ENCODE measurements at regions not wholly inside any gene's neighbourhood (a gene's known extent, or its start where the extent isn't known, plus 50 kb on each side); places are given as distances from the start of the nearest gene placed in this dataset.

- Mint-ChIP-seq H3K36me3 (no peaks in the 10 kb centered on the region), H3K4me3 (no peak overlapping the region), H3K4me1 (peaks cover 22% of the 10 kb centered on the region), H3K27me3 (ENCODE audit: insufficient read depth, low read depth) (peaks cover 3% of the 10 kb centered on the region), H3K27ac (no peak overlapping the region), H3K9me3 (no peaks in the 10 kb centered on the region)
- no peaks in the 10 kb centered on the region for H3F3A ChIP-seq (ENCODE audit: low read depth)
- no peaks in the 10 kb centered on the region for H3K79me2 ChIP-seq (ENCODE audit: low read depth)
- no peak overlapping the region for H2AFZ ChIP-seq (replicated peaks)
- no peaks in the 10 kb centered on the region for H3K36me3 ChIP-seq
- H3K9ac ChIP-seq, result no peak overlapping the region
- no peaks in the 10 kb centered on the region for H3K9me3 ChIP-seq (ENCODE audit: low read depth)
- no peak overlapping the region for H3K4me2 ChIP-seq
- DNase-seq (ENCODE audit: low spot score), result no peak
- H3K27me3 ChIP-seq, result no peaks in the 10 kb centered on the region
- no peaks in the 10 kb centered on the region for H4K20me1 ChIP-seq (ENCODE audit: low read depth)
- no peak overlapping the region for H3K4me3 ChIP-seq
- no peak overlapping the region for H3K27ac ChIP-seq
- no peak for TF ChIP-seq CTCF (IDR thresholded peaks at IDR 0.05)
- no peak for TF ChIP-seq EZH2 (IDR thresholded peaks at IDR 0.05)
- TF ChIP-seq EZH2phosphoT487 (IDR thresholded peaks at IDR 0.05), result no peak
- peaks cover 4% of the 10 kb centered on the region for H3K4me1 ChIP-seq
Measured at GRCh38 chr6:132136981-132137380, 185.8 kb upstream of the CCN2 start.

GRCh38 chr6:132135409-132135808 lies 184.2 kb upstream of the CCN2 start:
- H4K20me1 ChIP-seq (ENCODE audit: low read depth), result no peaks in the 10 kb centered on the region
- no peaks in the 10 kb centered on the region for H3K36me3 ChIP-seq
- H3K4me1 ChIP-seq, result peaks cover 11% of the 10 kb centered on the region
- H3K4me3 ChIP-seq, result no peak overlapping the region
- no peak overlapping the region for H3K4me2 ChIP-seq
- H3F3A ChIP-seq (ENCODE audit: low read depth), result no peaks in the 10 kb centered on the region
- no peaks in the 10 kb centered on the region for H3K9me3 ChIP-seq (ENCODE audit: low read depth)
- Mint-ChIP-seq H3K36me3 (no peaks in the 10 kb centered on the region), H3K27ac (no peak overlapping the region), H3K27me3 (ENCODE audit: insufficient read depth, low read depth) (peaks cover 7% of the 10 kb centered on the region), H3K9me3 (no peaks in the 10 kb centered on the region), H3K4me1 (peaks cover 37% of the 10 kb centered on the region), H3K4me3 (no peak overlapping the region)
- H3K27ac ChIP-seq, result no peak overlapping the region
- H2AFZ ChIP-seq (replicated peaks), result no peak overlapping the region
- no peak for TF ChIP-seq CTCF (IDR thresholded peaks at IDR 0.05)
- TF ChIP-seq EZH2phosphoT487 (IDR thresholded peaks at IDR 0.05), result no peak
- TF ChIP-seq EZH2 (IDR thresholded peaks at IDR 0.05), result no peak
- H3K79me2 ChIP-seq (ENCODE audit: low read depth), result no peaks in the 10 kb centered on the region
- H3K27me3 ChIP-seq, result no peaks in the 10 kb centered on the region
- no peak overlapping the region for H3K9ac ChIP-seq
- DNase-seq (ENCODE audit: low spot score), result no peak

- TF ChIP-seq EZH2phosphoT487 (IDR thresholded peaks at IDR 0.05) (no peak), CTCF (IDR thresholded peaks at IDR 0.05) (no peak), EZH2 (IDR thresholded peaks at IDR 0.05) (no peak)
- no peak overlapping the region for H2AFZ ChIP-seq (replicated peaks)
- H4K20me1 ChIP-seq (ENCODE audit: low read depth), result no peaks in the 10 kb centered on the region
- no peaks in the 10 kb centered on the region for H3K79me2 ChIP-seq (ENCODE audit: low read depth)
- no peak overlapping the region for H3K4me3 Mint-ChIP-seq
- no peak overlapping the region for H3K27ac ChIP-seq
- no peak overlapping the region for H3K4me2 ChIP-seq
- peaks cover 7% of the 10 kb centered on the region for H3K27me3 Mint-ChIP-seq (ENCODE audit: insufficient read depth, low read depth)
- H3K4me1 Mint-ChIP-seq, result peaks cover 38% of the 10 kb centered on the region
- H3K27me3 ChIP-seq, result no peaks in the 10 kb centered on the region
- no peak for DNase-seq (ENCODE audit: low spot score)
- H3K36me3 Mint-ChIP-seq, result no peaks in the 10 kb centered on the region
- H3K27ac Mint-ChIP-seq, result peak overlapping the region; percentile 65
- H3K4me1 ChIP-seq, result peaks cover 11% of the 10 kb centered on the region
- H3K4me3 ChIP-seq, result no peak overlapping the region
- no peaks in the 10 kb centered on the region for H3K9me3 Mint-ChIP-seq
- no peaks in the 10 kb centered on the region for H3K9me3 ChIP-seq (ENCODE audit: low read depth)
- H3K36me3 ChIP-seq, result no peaks in the 10 kb centered on the region
- H3K9ac ChIP-seq, result no peak overlapping the region
- no peaks in the 10 kb centered on the region for H3F3A ChIP-seq (ENCODE audit: low read depth)
Measured at GRCh38 chr6:132133736-132134445, 182.7 kb upstream of the CCN2 start.

All from neural progenitor cell (in vitro differentiated cells).